ENCODE measurements at regions not wholly inside any gene's neighbourhood (a gene's known extent, or its start where the extent isn't known, plus 50 kb on each side); places are given as distances from the start of the nearest gene placed in this dataset.

DNA sequence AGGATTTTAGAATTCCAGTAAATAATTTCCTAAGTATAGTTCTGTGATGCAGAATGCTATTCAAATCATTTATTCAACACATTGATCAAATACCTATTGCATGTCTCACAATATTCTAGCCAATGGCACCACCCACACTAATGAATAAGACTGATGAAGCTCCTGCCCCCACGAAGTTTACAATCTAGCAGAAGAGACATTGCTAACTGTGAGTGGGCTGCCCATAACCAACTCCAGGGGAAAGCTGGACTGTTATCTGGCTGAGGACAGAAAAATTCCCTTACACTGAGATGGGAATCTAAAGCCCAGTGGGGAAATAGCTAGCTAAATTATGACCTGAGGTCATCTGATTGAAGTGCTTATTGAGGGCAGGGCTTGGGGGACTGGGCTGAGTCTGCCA, 128.8 kb upstream of the LYZL2 start:
- H3K4me3 Mint-ChIP-seq (ENCODE audit: unreplicated experiment): no peak overlapping the region
- H3K9me3 Mint-ChIP-seq (ENCODE audit: unreplicated experiment): no peaks in the 10 kb centered on the region
- no peaks in the 10 kb centered on the region for H3K27me3 Mint-ChIP-seq (ENCODE audit: unreplicated experiment)
- H3K4me1 Mint-ChIP-seq (ENCODE audit: unreplicated experiment): peaks cover 56% of the 10 kb centered on the region
- no peak for DNase-seq (ENCODE audit: extremely low spot score, unreplicated experiment)
- TF ChIP-seq, protein P1, sequence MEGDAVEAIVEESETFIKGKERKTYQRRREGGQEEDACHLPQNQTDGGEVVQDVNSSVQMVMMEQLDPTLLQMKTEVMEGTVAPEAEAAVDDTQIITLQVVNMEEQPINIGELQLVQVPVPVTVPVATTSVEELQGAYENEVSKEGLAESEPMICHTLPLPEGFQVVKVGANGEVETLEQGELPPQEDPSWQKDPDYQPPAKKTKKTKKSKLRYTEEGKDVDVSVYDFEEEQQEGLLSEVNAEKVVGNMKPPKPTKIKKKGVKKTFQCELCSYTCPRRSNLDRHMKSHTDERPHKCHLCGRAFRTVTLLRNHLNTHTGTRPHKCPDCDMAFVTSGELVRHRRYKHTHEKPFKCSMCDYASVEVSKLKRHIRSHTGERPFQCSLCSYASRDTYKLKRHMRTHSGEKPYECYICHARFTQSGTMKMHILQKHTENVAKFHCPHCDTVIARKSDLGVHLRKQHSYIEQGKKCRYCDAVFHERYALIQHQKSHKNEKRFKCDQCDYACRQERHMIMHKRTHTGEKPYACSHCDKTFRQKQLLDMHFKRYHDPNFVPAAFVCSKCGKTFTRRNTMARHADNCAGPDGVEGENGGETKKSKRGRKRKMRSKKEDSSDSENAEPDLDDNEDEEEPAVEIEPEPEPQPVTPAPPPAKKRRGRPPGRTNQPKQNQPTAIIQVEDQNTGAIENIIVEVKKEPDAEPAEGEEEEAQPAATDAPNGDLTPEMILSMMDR (IDR thresholded peaks at IDR 0.05): no peak
- peak overlapping the region; percentile 92 for H3K27ac Mint-ChIP-seq (ENCODE audit: unreplicated experiment)
- H3K36me3 Mint-ChIP-seq (ENCODE audit: unreplicated experiment): no peaks in the 10 kb centered on the region

DNA sequence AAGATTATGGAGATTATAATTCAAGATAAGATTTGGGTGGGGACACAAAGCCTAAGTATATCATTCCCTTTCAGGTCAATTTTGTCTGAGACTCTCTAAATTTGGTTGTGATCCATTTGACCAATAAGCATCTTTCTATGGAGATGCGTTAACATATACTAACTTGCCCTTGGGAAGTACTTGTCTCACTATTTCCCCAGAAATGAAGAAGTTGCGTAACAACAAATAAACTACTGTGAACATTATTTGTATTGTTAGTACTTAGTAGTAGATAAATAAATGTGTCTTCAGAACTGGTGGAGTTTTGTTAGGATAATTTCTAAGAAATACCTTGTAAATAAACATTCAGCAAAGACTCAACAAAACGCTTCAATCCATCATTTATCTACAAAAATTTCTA, 127.3 kb upstream of the LYZL2 start:
- Mint-ChIP-seq H3K9me3 (ENCODE audit: unreplicated experiment) (no peaks in the 10 kb centered on the region), H3K4me3 (ENCODE audit: unreplicated experiment) (no peak overlapping the region), H3K27ac (ENCODE audit: unreplicated experiment) (peak overlapping the region; percentile 94), H3K27me3 (ENCODE audit: unreplicated experiment) (no peaks in the 10 kb centered on the region), H3K36me3 (ENCODE audit: unreplicated experiment) (no peaks in the 10 kb centered on the region), H3K4me1 (ENCODE audit: unreplicated experiment) (peaks cover 58% of the 10 kb centered on the region)
- TF ChIP-seq, protein P1 (IDR thresholded peaks at IDR 0.05): no peak
- no peak for DNase-seq (ENCODE audit: extremely low spot score, unreplicated experiment)

DNA sequence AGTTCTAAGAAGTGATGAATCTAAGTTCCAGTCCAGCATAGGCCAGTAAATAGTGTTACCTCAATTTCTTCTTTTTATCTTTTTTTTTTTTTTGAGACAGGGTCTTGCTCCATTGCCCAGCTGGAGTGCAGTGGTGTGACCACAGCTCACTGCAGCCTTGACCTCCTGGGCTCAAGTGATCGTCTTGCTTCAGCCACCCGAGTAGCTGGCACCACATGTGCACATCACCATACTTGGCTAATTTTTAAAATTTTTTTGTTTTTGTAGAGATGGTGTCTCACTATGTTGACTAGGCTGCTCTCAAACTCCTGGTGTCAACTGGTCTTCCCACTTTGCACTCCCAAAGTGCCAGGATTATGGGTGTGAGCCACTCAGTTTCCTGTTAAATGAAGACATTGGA, 126.6 kb upstream of the LYZL2 start:
- peak overlapping the region; percentile 94 for H3K27ac Mint-ChIP-seq (ENCODE audit: unreplicated experiment)
- H3K4me3 Mint-ChIP-seq (ENCODE audit: unreplicated experiment): no peak overlapping the region
- no peaks in the 10 kb centered on the region for H3K27me3 Mint-ChIP-seq (ENCODE audit: unreplicated experiment)
- no peaks in the 10 kb centered on the region for H3K36me3 Mint-ChIP-seq (ENCODE audit: unreplicated experiment)
- H3K9me3 Mint-ChIP-seq (ENCODE audit: unreplicated experiment): no peaks in the 10 kb centered on the region
- TF ChIP-seq, protein P1 (IDR thresholded peaks at IDR 0.05): no peak
- DNase-seq (ENCODE audit: extremely low spot score, unreplicated experiment): no peak
- peaks cover 59% of the 10 kb centered on the region for H3K4me1 Mint-ChIP-seq (ENCODE audit: unreplicated experiment)

DNA sequence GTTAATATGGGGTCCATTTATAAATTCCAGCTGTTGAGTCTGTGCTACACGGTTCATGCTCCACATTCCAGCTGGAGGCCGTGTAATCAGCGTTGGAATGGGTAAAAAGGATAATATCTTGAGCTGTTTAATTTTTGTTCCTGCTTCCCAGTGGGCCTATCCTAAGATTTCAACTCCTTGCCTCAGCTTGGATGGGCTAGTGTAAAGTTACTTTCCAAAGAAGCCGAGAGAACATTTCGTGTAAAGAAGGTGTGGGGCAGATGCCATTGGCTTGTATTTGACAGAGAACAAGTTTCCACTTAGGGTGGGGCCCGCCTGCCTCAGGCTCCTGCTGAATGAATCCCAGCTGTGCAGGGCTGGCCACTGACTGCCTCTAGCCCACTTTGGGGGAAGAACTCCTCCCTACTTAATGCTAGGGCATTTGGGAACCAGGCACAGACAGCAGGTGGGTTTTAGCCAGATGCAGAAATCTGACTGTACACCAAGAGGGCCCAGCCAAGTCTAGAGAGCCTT, 125.9 kb upstream of the LYZL2 start:
- no peaks in the 10 kb centered on the region for H3K36me3 Mint-ChIP-seq (ENCODE audit: unreplicated experiment)
- H3K9me3 Mint-ChIP-seq (ENCODE audit: unreplicated experiment): no peaks in the 10 kb centered on the region
- DNase-seq (ENCODE audit: extremely low spot score, unreplicated experiment): peak; percentile 88
- H3K4me1 Mint-ChIP-seq (ENCODE audit: unreplicated experiment): peaks cover 57% of the 10 kb centered on the region
- TF ChIP-seq, protein P1 (IDR thresholded peaks at IDR 0.05): no peak
- H3K4me3 Mint-ChIP-seq (ENCODE audit: unreplicated experiment): peak overlapping the region; percentile 44
- no peaks in the 10 kb centered on the region for H3K27me3 Mint-ChIP-seq (ENCODE audit: unreplicated experiment)
- peak overlapping the region; percentile 94 for H3K27ac Mint-ChIP-seq (ENCODE audit: unreplicated experiment)

DNA sequence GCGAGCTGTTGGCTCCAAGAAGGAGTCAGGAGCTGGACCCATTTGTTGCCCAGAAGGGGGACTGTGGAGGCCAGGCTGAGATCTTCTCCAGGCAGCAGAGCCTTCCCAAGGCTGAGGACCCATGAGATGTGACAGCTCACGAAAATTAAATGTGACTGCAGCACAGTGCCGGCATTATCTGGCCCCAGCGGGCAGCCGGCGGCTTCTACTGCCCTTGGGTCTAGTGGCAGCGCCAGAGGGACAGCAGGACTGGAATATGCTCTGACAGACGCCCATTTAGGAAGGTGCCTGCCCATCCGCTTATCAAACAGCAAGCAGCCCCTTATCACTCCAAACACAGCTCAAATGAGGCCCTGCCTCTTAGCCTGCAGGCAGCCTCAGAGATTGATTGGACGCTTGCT, 122.9 kb upstream of the LYZL2 start:
- TF ChIP-seq, protein P1 (IDR thresholded peaks at IDR 0.05): no peak
- no peak for DNase-seq (ENCODE audit: extremely low spot score, unreplicated experiment)
- Mint-ChIP-seq H3K4me1 (ENCODE audit: unreplicated experiment) (peaks cover 34% of the 10 kb centered on the region), H3K9me3 (ENCODE audit: unreplicated experiment) (no peaks in the 10 kb centered on the region), H3K27ac (ENCODE audit: unreplicated experiment) (no peak overlapping the region), H3K36me3 (ENCODE audit: unreplicated experiment) (no peaks in the 10 kb centered on the region), H3K27me3 (ENCODE audit: unreplicated experiment) (no peaks in the 10 kb centered on the region), H3K4me3 (ENCODE audit: unreplicated experiment) (no peak overlapping the region)
